SW 1271 (cell line): ENCODE measurements at regions not wholly inside any gene's neighbourhood (a gene's known extent, or its start where the extent isn't known, plus 50 kb on each side); places are given as distances from the start of the nearest gene placed in this dataset.
"Not testable (repeated sequence)": the region's sequence is repeated elsewhere in the genome, so short reads cannot be mapped to it uniquely, and the experiment has no call there.

Experiments
- DNase-seq, 2 experiments: peaks; one replicate each; lab custom pipeline; 2025; lab: John Stamatoyannopoulos, UW

DNA sequence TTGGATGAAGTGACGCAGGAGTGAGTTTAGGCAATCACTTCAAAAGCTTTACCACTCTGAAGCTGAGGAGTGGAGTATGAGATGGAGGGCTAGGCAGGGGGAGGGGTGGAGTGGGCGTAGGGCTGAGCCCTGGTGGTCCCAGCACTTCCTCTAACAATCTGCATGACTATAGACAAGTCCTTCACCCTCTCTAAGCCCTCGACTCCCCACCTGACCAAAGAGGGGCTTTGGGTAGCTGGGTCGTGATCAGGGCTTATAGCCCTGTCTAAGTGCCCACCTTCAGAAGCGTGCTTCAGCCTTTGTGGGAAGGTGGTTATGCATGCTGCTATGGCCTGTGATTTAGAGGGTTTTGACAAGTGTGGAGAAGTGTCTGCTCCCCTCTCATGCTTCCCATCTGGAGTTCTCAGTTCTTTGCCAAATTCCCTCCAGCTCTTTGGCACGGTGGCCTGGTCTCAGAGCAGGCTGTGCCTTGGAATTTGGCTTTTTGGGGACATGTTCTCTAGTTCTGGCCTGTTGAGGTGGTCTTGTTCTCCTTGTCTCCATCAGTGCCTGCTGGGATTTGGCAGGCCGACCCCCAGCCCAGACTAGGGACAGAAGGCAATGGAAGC is 53.0 kb downstream of the ACTBL2 start:
- no peak for DNase-seq

DNA sequence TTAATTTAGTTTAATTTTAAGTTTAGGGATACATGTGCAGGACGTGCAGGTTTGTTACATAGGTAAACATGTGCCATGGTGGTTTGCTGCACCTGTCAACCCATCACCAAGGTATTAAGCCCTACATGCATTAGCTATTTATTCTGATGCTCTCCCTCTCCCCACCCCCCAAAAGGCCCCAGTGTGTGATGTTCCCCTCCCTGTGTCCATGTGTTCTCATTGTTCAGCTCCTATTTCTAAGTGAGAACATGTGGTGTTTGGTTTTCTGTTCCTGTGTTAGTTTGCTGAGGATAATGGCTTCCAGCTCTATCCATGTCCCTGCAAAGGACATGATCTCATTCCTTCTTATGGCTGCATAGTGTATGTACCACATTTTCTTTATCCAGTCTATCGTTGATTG is 53.6 kb downstream of the ACTBL2 start:
- not testable (repeated sequence) for DNase-seq

DNA sequence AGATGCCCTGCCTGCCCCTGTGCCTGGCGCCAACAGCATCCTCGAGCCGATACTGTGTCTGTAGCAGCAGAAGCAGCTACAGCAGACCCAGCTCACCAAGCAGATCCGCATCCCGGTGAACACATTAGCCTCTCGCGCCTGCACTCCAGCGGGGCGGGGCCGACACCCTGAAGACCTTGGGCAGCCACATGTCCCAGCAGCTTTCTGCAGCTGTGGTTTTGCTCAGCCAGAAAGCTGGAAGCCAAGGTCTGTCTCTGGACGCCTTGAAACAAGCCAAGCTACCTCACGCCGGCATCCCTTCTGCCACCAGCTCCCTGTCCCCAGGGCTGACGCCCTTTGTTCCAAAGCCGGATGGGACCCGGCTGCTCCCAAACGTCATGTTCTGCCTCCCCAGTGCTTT is 59.6 kb downstream of the ACTBL2 start:
- no peak for DNase-seq

DNA sequence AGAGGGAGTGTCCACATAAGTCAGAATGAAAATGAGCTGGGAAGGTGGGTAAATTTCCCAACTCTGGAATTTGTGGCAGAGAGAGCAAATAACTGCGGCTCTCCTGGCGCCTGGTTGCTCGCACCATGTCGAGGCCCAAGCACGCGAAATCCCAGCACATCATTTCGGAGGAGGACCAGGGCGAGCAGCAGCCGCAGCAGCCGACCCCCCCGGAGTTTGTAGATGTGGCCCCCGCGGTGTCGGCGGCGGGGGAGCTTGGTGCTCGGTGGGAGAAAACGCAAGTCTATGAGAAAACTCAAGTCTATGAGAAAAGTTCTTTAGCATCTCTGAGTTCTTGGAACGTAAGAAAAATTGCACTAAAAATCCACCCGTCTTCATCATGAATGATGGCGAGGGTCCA is 60.3 kb downstream of the ACTBL2 start:
- DNase-seq = no peak

DNA sequence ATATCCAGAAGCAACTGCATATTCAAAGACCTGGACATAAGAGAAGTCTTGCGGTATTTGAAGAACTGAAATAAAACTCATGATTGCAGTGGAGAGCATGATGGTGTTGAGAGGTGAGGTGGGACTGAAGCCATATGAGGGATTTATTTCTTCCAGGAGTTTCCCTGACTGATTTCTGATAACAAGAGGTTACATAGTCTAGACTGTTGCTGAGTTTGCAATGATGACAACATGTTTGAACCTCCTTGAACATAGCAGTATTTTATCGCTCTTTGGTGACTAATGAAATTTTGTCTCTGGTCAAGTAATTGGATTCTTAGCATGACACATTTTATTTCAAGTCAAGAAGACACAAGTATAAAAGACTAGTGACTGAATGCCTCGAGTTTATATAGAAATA is 61.8 kb downstream of the ACTBL2 start:
- DNase-seq = no peak

DNA sequence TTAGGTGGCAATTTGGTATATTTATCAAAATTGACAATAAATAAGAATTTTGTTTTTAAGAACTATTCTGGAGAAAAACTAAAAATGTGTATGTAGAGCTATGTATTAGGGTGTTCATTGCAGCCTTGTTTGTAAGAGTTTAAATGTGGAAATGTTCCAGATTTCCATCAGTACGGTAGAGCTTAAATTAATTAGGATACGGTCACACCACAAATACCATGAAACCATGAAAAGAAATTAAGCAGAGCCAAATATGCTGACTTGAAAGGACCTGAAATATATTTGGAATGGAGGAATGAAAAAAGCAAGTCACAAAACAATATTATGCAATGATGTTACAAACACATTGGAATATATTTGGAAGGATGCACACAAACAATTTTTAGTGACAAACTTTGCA is 64.6 kb downstream of the ACTBL2 start:
- DNase-seq = no peak

DNA sequence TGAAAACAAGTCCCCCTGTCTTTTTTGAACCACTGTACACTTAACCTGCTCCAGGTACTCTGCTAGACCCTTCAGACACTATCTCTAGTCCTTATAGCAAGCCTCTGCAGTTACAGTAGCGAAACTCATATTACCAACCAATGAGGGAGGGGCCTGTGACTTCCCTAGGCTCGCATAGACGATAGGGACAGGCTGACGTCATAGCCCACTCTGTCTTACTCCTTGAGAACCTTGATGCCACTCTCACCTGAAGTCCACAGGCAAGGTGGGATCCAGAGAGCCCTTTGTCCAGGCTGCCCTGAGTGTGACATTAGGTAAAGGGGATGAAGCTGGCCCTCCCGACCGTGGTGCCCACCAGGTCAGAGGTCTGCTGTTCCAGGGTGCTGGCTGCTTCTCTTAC is 65.3 kb downstream of the ACTBL2 start:
- DNase-seq = no peak

DNA sequence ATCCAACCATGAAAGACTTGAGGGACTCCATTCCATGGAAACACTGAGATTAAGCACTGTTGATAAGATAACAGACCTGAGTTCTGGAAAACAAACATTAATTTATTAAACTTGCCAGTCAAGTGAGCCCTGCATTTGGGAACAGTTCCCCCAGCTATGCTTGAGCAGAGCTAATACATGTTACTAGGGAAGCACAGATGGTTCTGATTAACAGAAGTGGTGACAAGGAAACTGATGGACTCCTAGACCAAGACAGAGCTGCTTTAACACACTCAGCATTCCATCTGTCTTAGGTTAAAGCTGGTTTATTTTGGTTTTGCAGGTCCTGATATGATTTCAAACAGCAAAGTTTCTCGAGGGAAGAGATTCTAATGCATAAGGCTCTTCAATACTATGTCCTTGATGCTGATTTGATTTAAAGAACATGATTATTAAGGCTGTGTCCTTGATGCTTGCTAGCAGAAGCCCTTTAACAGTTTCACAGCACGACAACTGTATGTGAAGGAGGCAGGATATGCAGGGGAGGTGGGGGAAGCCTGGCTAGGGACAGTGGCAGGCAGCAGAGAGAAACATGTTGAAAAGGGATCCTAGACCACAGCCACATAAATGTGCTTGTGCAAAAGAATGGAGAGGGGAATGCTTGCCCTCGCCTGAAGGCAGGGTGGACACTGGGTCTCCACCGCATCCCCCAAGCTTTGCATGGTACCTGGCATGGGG is 66.2 kb downstream of the ACTBL2 start:
- no peak for DNase-seq

DNA sequence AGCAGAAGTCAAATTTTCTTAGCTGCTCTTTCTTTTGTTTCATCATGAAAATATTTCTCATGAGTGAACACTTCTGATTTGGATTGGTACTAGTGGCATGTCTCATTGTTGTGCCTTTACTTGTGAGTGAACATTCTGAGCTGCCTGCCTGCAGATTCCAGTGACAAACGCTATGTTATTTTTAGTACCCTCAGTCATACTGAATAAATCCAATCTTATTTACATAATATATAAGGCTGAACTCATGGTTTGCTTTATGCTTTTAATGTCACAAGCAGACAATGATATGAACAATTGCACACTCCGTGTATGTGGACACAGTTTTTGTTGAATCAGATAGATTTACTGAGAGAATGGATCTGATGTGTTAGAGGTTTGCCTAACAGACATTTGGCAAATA is 67.8 kb downstream of the ACTBL2 start:
- no peak for DNase-seq

DNA sequence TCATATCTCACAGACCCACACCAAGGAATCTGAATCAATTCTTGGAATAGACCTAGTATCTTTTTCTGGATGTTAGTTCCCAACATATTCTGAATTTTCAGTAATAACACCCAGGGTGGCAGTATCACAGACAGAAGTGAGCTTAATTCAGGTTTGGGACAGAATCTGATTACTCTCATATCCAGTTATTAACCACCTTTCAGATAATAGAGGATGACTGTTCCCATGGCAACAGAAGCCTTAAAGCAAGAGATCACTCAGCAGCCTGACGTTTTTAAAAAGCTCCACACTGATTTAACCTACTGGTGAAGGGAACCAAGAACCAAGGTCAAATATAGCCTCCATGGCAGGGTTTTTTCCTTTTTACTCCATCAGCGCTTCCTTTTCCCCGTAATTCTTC is 68.4 kb downstream of the ACTBL2 start:
- DNase-seq = no peak

DNA sequence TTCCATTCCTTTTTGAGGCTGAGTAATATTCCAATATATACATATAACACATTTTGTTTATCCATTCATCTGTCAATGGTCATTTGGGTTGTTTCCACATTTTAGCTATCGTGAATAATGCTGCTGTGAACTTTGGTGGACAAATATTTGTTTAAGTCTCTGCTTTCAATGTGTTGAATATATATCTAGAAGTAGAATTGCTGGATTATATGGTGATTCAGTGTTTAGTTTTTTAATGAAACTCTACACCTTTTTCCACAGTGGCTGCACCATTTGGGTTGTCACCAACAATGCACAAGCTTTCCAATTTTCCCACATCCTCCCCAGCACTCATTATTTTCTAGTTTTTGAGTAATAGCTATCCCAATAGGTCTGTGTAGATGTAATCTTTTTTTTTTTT is 69.5 kb downstream of the ACTBL2 start:
- DNase-seq = no peak

DNA sequence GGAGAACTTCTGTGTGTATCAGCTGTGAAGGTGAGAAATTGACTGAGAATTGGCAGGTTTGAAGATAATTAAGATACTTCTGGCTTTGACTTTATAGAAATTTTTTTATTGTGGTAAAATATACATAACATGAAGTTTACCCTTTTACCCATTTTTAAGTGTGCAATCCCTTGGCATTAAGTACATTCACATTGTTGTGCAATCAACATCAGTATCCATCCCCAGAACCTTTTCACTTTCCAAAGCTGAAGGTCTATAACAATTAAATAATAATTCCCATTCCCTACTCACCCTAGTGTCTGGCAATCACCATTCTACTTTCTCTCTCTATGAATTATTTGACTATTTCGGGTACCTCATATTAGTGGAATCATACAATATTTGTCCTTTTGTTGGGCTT is 69.9 kb downstream of the ACTBL2 start:
- DNase-seq = no peak

DNA sequence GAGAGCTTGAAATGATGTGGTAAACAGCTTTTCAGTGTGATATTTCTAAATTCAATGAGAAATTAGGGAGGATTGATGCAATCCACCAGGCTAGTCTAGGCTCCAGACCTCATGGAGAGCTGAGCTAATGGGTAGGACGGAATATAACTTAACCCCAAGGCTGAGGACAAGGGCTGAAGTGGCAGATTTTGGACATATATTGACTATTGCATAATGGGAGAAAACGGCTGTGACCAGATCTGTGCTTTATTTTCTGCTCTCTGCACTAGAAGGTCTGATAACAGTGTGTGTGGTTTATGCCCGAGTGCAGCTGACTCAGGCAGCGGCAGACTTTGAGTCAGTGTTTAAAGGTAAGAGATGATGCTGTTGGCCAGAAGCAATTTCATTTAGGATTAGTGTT is 70.6 kb downstream of the ACTBL2 start:
- DNase-seq = no peak

DNA sequence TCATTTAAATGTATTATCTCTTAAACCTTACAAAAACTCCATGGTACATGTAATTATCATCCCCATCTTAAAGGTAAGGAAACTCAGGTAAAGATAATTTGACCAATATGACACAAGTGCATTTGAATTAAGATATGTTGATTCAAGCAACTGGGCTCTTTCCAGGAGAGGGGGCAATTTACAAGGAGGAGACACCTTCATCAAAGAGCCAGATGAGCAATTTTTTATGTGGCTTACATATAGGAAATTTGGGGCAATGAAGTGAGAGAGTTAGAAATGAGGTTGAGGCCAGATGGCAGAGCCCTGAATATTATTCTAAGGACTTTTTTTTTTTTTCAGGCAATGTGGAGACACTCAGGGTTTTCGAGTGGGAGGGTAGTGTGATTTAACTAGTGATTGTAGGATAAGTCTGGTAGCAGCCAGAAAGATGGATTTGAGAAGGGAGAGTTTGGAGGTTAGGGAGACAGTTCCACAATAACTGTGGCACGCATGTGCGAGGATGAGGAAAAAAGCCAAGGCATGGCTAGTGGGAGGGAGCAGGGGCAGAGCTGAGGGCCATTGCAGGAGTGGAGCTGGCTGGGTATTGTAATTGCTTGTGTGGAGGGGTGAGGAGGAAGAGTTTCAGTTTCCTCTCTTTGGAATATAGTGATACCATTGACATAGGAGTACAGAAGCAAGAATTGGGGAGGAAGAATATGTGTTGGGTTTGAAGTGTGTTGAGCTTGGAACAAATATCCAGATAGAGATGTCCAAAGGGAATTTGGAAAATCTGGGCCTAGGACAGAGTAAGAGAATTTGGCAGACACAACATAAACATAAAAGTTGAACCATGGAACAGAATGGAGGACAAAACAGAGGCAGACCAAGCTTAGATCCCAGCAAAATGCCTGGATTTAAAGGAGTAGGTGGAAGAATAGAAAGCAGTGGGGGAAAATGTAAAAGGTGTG is 72.0 kb downstream of the ACTBL2 start:
- DNase-seq = no peak

DNA sequence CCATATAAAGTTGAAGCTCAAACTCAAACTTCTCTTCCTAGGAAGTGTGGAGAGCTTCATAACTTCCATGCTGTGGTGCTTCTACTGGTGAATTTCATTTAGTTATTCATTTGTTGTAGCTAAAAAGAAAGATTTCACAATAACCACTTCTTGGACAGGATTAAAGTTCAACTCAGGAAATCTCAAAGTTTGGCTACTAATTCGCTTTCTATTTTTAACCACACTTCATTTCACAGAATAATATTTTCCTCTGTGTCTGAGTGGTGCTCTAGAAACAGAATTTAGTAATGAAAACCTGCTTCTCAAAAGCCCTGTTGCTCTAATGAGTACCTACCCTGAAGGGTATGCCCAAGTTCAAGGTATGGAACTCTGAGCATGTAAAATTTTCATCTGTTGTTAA is 73.9 kb downstream of the ACTBL2 start:
- DNase-seq = no peak

DNA sequence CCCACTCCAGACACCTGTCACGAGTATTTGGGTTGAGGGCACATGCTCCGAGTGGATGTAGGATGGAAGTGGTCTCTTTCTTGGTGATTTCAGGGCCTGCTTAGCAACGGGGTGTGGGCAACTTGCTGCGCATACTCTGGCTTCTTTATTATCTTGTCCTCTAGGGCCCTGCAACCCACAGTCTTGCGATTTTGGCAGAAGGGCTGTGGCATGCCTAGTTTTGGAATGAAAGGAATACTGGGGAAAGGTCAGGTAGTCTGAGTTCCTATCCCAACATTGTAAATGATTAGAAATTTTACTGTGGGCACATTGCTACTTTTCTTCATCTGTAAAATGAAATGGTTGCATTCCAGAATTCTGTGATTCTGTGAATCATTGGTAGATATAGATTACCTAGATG is 74.3 kb downstream of the ACTBL2 start:
- DNase-seq = no peak

DNA sequence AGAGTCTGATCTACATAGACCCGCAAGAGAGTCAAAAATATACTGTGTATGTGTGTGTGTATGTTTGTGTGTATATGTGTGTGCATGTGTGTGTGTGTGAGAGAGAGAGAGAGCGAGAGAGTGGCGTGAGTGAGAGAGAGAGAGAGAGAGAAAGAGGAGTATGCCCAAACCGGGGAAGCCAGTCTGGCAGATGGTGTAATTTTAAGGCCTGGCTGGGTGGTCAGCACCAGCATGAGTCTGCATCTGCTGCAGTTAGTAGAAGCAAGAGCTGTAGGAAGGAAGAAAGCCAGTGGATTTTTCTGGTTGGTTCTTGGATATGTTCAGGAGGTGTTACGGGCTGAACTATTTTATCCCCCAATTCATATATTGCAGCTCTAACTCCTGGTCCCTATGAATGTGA is 75.2 kb downstream of the ACTBL2 start:
- DNase-seq = no peak

DNA sequence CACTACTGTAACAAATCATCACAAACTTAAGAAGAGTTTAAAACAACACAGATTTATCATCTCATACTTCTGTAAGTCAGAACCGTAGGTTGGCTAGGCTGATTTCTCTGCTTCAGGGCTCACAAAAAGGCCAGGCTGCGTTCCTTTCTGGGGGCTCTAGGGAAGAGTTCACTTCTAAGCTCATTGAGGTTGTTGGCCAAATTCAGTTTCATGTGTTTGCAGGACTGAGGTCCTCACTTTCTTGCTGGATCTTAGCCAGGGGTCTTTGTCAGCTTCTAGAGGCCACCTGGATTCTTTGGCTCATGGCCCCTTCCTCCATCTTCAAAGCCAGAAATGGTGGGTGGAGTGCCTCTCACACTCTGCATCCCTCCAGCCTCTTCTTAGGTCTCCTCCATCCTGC is 76.0 kb downstream of the ACTBL2 start:
- no peak for DNase-seq

DNA sequence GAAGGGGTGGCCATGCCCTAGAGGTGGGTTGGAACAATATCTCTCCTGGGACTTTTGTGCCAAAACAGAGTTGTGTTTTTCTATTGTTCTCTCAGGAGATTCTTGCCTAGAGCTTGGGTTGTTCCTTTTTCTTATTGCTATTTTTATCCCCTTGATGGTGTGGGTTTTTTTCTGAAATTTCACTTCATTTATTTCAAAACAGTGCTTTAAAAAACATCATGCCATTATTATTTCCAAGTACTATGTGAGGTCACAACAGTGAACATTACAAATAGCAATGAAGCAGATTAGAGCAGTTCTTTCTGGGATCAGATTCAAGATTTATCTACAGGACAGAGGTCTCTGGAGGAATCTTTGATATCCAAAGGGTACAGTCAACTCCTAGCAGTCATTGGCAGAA is 76.6 kb downstream of the ACTBL2 start:
- no peak for DNase-seq

DNA sequence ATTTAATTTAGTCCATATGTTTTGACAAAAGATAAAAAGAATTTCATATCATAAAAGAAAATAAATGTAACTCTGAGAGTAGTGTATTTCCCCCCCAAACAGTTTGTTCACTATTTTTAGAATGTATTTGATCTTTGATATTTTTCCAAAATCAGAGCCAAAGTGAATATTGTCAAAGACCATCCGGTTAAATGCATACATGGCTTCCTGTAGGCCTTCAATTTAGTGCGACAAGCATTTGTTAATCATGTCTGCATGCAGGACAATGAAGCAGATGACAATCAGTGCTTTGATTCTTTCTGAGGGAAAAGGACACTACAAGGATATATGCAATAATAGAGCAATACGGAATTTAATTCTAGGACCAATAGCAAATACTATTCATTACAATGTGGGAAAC is 79.8 kb downstream of the ACTBL2 start:
- DNase-seq = no peak

DNA sequence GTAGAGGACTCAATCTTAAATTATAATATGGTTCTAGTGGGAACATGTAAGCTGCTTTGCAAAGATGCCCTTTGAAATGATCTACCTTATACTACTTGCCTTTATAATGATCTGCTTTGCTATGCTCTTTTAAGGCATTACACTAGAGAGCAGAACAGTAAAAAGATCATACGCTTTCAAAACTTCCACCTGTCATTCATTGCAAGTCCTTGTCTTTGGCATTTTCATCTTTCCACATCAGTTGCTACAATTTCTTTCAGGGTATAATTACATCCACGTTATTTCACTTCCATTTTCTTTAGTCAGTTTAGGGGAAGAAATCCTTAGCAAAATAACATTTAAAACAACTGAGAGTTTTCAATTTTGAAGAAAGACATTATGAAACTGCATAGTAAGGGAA is 80.3 kb downstream of the ACTBL2 start:
- no peak for DNase-seq

DNA sequence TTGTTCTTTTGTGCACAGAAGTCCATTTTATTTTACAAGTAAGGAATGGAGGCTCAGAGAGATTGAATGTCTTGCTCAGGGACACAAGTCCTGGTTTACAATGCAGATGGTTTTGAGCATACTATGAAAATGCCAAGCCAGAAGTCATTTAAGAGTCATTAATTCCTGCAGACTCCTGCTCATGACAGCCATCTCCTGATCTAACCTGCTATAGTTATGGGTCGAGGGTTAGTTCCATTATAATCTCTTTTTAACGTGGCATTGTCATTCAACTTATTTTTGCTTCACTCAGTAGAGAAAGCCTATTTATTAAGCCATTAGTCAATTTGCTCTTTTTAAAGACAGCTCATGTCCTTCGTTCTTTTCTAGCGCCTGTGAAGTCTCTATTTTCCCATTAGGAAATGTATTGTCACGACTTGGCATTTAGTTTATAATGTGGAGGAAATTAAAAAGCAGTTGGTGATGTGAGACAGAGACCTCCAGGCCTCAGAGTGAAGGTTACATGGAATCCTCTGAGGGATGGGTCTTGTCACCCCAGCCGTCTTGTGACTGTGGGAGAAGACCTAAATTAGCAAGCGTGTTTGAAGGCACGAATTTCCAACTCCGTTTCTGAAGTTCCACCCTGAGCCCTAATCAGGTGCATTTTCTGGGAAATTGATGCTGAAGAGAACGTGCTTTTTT is 84.1 kb downstream of the ACTBL2 start:
- no peak for DNase-seq

DNA sequence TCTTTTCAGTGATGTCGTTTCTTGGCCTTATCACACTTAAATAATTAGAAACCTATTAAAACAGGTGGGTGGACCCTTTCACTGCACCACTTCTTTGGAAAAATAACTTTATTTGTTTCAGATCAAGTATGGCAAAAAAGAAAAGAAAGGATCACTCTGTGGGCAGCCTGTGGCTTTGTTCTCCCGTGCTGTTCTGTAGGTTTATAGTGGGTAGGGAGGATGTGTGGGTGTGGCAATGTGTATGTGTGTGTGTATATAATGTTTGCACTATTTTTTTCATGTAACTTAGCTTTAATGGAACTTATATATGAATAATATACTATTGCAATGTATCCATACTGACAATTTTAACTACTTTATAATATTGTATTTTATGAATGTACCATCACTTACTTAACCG is 85.9 kb downstream of the ACTBL2 start:
- no peak for DNase-seq
